ENCODE measurements at regions not wholly inside any gene's neighbourhood (a gene's known extent, or its start where the extent isn't known, plus 50 kb on each side); places are given as distances from the start of the nearest gene placed in this dataset.

- TF ChIP-seq ZNF121 (CRISPR knock-in tag; conservative IDR thresholded peaks at IDR 0.05) (no peak), ETV1 (tag; conservative IDR thresholded peaks at IDR 0.05; ENCODE audit: low read depth) (no peak)
Observed at GRCh38 chr7:28291559-28291958, 111.0 kb upstream of the JAZF1 start (continued).

- H4K20me1 ChIP-seq (replicated peaks; ENCODE audit: control insufficient read depth, insufficient read depth, low read length), result peaks cover 4% of the 10 kb centered on the region; the same call in 1 of the 2 replicates
- peak; percentile 73 for TF ChIP-seq PKNOX1 (IDR thresholded peaks at IDR 0.05)
- TF ChIP-seq MEIS2 (IDR thresholded peaks at IDR 0.05; ENCODE audit: partially characterized antibody), result peak; percentile 87
- TF ChIP-seq PBX2 (CRISPR knock-in tag; IDR thresholded peaks at IDR 0.05; ENCODE audit: low read depth), result no peak
- TF ChIP-seq PBX2 (tag; conservative IDR thresholded peaks at IDR 0.05; ENCODE audit: low read depth), result peak; percentile 73
- no peak for TF ChIP-seq PRMT5 (CRISPR knock-in tag; IDR thresholded peaks at IDR 0.05)
- no peak overlapping the region for H2AFZ ChIP-seq (ENCODE audit: low read depth, low read length)
- 0% methylated on average over 5 of the region's 5 CpGs for WGBS (ENCODE audit: insufficient coverage, low coverage, missing lambda C conversion rate)
- DNase-seq (ENCODE audit: extremely low read depth in 1 of 4, low spot score in 3 of 4), result no peak
- BruUV-seq (replicated peaks), result no TSS peak
- no peaks in the 10 kb centered on the region for H3K27me3 ChIP-seq (ENCODE audit: control insufficient read depth in 2 of 2, insufficient read depth in 2 of 2, low read length in 2 of 2)
- no peak for FAIRE-seq
- intact Hi-C loops (cut with micrococcal nuclease) (no loop called here), in situ Hi-C loops (cut with MboI) (no loop called here)
- CTCF ChIA-PET (ENCODE audit: low intra/inter-chr PET ratio), result no interaction called here
- H3K36me3 ChIP-seq (ENCODE audit: control insufficient read depth, insufficient read depth, low read length), result no peaks in the 10 kb centered on the region
- H3K4me3 ChIP-seq, result no peak overlapping the region
- H3K79me2 ChIP-seq (ENCODE audit: control insufficient read depth, insufficient read depth, low read length), result no peaks in the 10 kb centered on the region
- no peaks in the 10 kb centered on the region for H3K9me3 ChIP-seq (replicated peaks; ENCODE audit: control insufficient read depth, insufficient read depth, low read depth, low read length)
- no peaks in the 10 kb centered on the region for H3K9me1 ChIP-seq (ENCODE audit: control insufficient read depth, insufficient read depth, low read length)
- H3K27ac ChIP-seq (ENCODE audit: extremely low read depth, low read depth, low read length), result no peak overlapping the region
- no peak overlapping the region for H3K4me2 ChIP-seq (ENCODE audit: insufficient read depth, low read length)
- POLR2A ChIA-PET, result no interaction called here
- ATAC-seq, result no peak
- H3K9ac ChIP-seq (ENCODE audit: insufficient read depth in 1 of 2, low read depth in 2 of 2, low read length in 2 of 2), result no peak overlapping the region
- no peaks in the 10 kb centered on the region for H3K4me1 ChIP-seq (replicated peaks in 1 of 2; ENCODE audit: control insufficient read depth in 2 of 2, insufficient read depth in 2 of 2, low read length in 2 of 2)
Observed at GRCh38 chr7:28292834-28293526, 112.4 kb upstream of the JAZF1 start.
